Fibroblast of lung (primary cell): ENCODE measurements at regions not wholly inside any gene's neighbourhood (a gene's known extent, or its start where the extent isn't known, plus 50 kb on each side); places are given as distances from the start of the nearest gene placed in this dataset.

ENCODE experiments used
- DNase-seq, 2 donors: peaks; one replicate each; pipeline versions ENCODE4 v3.0.0 to v3.0.0-alpha.2; 2010; ENCODE audit warnings: low read depth in 2 of 2
- H2AFZ ChIP-seq: 2 replicates; pipeline ENCODE4 v1.5.1; 2012; ENCODE audit warnings: low read length, control low read depth, inconsistent platforms
- H3K27ac ChIP-seq: 2 replicates; pipeline ENCODE4 v1.5.1; 2011; ENCODE audit warnings: low read length, control low read depth; ENCODE audit not compliant: insufficient read depth
- H3K27me3 ChIP-seq: 2 replicates; pipeline ENCODE4 v1.5.1; 2011; ENCODE audit warnings: mild to moderate bottlenecking, low read length; ENCODE audit not compliant: control insufficient read depth, insufficient read depth
- H3K36me3 ChIP-seq: 2 replicates; pipeline ENCODE4 v1.5.1; 2011; ENCODE audit warnings: low read length; ENCODE audit not compliant: control insufficient read depth, insufficient read depth
- H3K4me1 ChIP-seq: 2 replicates; pipeline ENCODE4 v1.5.1; 2011; ENCODE audit warnings: low read length; ENCODE audit not compliant: control insufficient read depth, insufficient read depth; ENCODE audit errors: extremely low read depth
- H3K4me2 ChIP-seq: 2 replicates; pipeline ENCODE4 v1.5.1; 2011; ENCODE audit warnings: low read length, control low read depth; ENCODE audit not compliant: insufficient read depth; ENCODE audit errors: extremely low read depth
- H3K4me3 ChIP-seq, 4 experiments: fragments of 200-600 bp in 1 of 4; sonication (generic) in 1 of 4; replicated peaks in 1 of 4; 2 replicates each; pipeline ENCODE4 v1.5.1; 2011 to 2016; ENCODE audit warnings: low read length in 4 of 4, low read depth in 3 of 4, mild to moderate bottlenecking in 3 of 4, control low read depth in 2 of 4, inconsistent platforms in 1 of 4, mixed read lengths in 1 of 4; ENCODE audit not compliant: insufficient read depth in 1 of 4; ENCODE audit errors: control extremely low read depth in 1 of 4
- H3K79me2 ChIP-seq: 2 replicates; pipeline ENCODE4 v1.5.1; 2012; ENCODE audit warnings: mild to moderate bottlenecking, low read length, inconsistent platforms; ENCODE audit not compliant: control insufficient read depth, insufficient read depth
- H3K9ac ChIP-seq: 2 replicates; pipeline ENCODE4 v1.5.1; 2011; ENCODE audit warnings: mild to moderate bottlenecking, low read length, control low read depth; ENCODE audit not compliant: insufficient read depth
- H3K9me3 ChIP-seq: 2 replicates; pipeline ENCODE4 v1.5.1; 2012; ENCODE audit warnings: low read depth, low read length; ENCODE audit not compliant: control insufficient read depth, insufficient read depth
- H4K20me1 ChIP-seq: 2 replicates; pipeline ENCODE4 v1.5.1; 2011; ENCODE audit warnings: low read length; ENCODE audit not compliant: control insufficient read depth, insufficient read depth; ENCODE audit errors: extremely low read depth
- CTCF ChIP-seq, 2 donors: IDR thresholded peaks in 1 of 2; conservative IDR thresholded peaks in 1 of 2; 1 replicate in 1 of 2; 2 replicates in 1 of 2; pipeline ENCODE4 v1.5.1; 2011 to 2012; ENCODE audit warnings: low read length in 2 of 2, control low read depth in 1 of 2, inconsistent platforms in 1 of 2, low read depth in 1 of 2, mild to moderate bottlenecking in 1 of 2
- EZH2 ChIP-seq: IDR thresholded peaks from 2 replicates; pipeline ENCODE4 v1.5.1; 2012; ENCODE audit warnings: low read length, control low read depth, mild to moderate bottlenecking; ENCODE audit errors: missing control alignments

GRCh38 chr2:70388128-70388527 is 86.3 kb upstream of the FAM136A start:
- Histone ChIP-seq H3K27me3 (no peaks in the 10 kb centered on the region), H4K20me1 (no peaks in the 10 kb centered on the region), H3K4me1 (no peaks in the 10 kb centered on the region), H3K27ac (no peak overlapping the region), H3K4me2 (no peak overlapping the region), H3K9me3 (no peaks in the 10 kb centered on the region), H3K79me2 (no peaks in the 10 kb centered on the region), H3K9ac (no peak overlapping the region), H2AFZ (no peak overlapping the region), H3K4me3 (no peak overlapping the region), H3K36me3 (no peaks in the 10 kb centered on the region)
- TF ChIP-seq EZH2 (no peak), CTCF (conservative IDR thresholded peaks at IDR 0.05 in 1 of 2, IDR thresholded peaks at IDR 0.05 in 1 of 2; ENCODE audit: low read depth in 1 of 2, low read length in 2 of 2) (no peak)
- DNase-seq, result no peak

GRCh38 chr2:70385966-70386595 is 84.2 kb upstream of the FAM136A start:
- H4K20me1 ChIP-seq, result no peaks in the 10 kb centered on the region
- H3K79me2 ChIP-seq, result no peaks in the 10 kb centered on the region
- H3K9ac ChIP-seq, result no peak overlapping the region
- no peaks in the 10 kb centered on the region for H3K9me3 ChIP-seq
- no peaks in the 10 kb centered on the region for H3K36me3 ChIP-seq
- H3K4me3 ChIP-seq, result no peak overlapping the region
- no peak overlapping the region for H3K4me2 ChIP-seq
- peaks cover 4% of the 10 kb centered on the region for H3K4me1 ChIP-seq
- no peak overlapping the region for H3K27ac ChIP-seq
- no peaks in the 10 kb centered on the region for H3K27me3 ChIP-seq
- peak in 1 of 2 donors; percentile 50 for DNase-seq
- no peak for TF ChIP-seq CTCF (conservative IDR thresholded peaks at IDR 0.05 in 1 of 2, IDR thresholded peaks at IDR 0.05 in 1 of 2; ENCODE audit: low read depth in 1 of 2, low read length in 2 of 2)
- no peak for TF ChIP-seq EZH2
- H2AFZ ChIP-seq, result no peak overlapping the region

GRCh38 chr2:70385204-70385603 is 83.3 kb upstream of the FAM136A start:
- no peak overlapping the region for H3K4me2 ChIP-seq
- H3K36me3 ChIP-seq, result no peaks in the 10 kb centered on the region
- no peak overlapping the region for H2AFZ ChIP-seq
- no peak overlapping the region for H3K4me3 ChIP-seq
- no peaks in the 10 kb centered on the region for H3K9me3 ChIP-seq
- no peaks in the 10 kb centered on the region for H3K79me2 ChIP-seq
- no peak overlapping the region for H3K9ac ChIP-seq
- no peak for TF ChIP-seq EZH2
- TF ChIP-seq CTCF (conservative IDR thresholded peaks at IDR 0.05 in 1 of 2, IDR thresholded peaks at IDR 0.05 in 1 of 2; ENCODE audit: low read depth in 1 of 2, low read length in 2 of 2), result no peak
- no peak overlapping the region for H3K27ac ChIP-seq
- H3K27me3 ChIP-seq, result no peaks in the 10 kb centered on the region
- H4K20me1 ChIP-seq, result no peaks in the 10 kb centered on the region
- no peak for DNase-seq
- H3K4me1 ChIP-seq, result peaks cover 5% of the 10 kb centered on the region
